ENCODE measurements at regions not wholly inside any gene's neighbourhood (a gene's known extent, or its start where the extent isn't known, plus 50 kb on each side); places are given as distances from the start of the nearest gene placed in this dataset.
"Not testable (repeated sequence)": the region's sequence is repeated elsewhere in the genome, so short reads cannot be mapped to it uniquely, and the experiment has no call there.

- Histone ChIP-seq H3K27me3 (ENCODE audit: insufficient read depth in 3 of 3, low read length in 2 of 3) (peaks cover 0 to 3% (median 0%) of the 10 kb centered on the region in 3 donors), H3K4me3 (no peak overlapping the region), H3K9me3 (peaks cover 3% of the 10 kb centered on the region), H3K4me1 (no peaks in the 10 kb centered on the region), H3K36me3 (ENCODE audit: insufficient read depth in 1 of 2, low read depth in 1 of 2) (no peaks in the 10 kb centered on the region), H3K27ac (no peak overlapping the region)
- ATAC-seq (no peak), DNase-seq (peak in 1 of 2 donors; percentile 19)
- 15 to 25% (median 19%) methylated on average over 16 of the region's 16 CpGs for WGBS, 3 donors
- no peak for TF ChIP-seq CTCF (IDR thresholded peaks at IDR 0.05)
- intact Hi-C loops (cut with DNase I) = no loop called here
Measured at GRCh38 chrX:1140236-1140681, 72.2 kb downstream of the CRLF2 start.

GRCh38 chrX:1139185-1139500, 73.3 kb downstream of the CRLF2 start:
- peak in 1 of 2 donors; percentile 8 for DNase-seq
- no peaks in the 10 kb centered on the region for H3K4me1 ChIP-seq

DNA sequence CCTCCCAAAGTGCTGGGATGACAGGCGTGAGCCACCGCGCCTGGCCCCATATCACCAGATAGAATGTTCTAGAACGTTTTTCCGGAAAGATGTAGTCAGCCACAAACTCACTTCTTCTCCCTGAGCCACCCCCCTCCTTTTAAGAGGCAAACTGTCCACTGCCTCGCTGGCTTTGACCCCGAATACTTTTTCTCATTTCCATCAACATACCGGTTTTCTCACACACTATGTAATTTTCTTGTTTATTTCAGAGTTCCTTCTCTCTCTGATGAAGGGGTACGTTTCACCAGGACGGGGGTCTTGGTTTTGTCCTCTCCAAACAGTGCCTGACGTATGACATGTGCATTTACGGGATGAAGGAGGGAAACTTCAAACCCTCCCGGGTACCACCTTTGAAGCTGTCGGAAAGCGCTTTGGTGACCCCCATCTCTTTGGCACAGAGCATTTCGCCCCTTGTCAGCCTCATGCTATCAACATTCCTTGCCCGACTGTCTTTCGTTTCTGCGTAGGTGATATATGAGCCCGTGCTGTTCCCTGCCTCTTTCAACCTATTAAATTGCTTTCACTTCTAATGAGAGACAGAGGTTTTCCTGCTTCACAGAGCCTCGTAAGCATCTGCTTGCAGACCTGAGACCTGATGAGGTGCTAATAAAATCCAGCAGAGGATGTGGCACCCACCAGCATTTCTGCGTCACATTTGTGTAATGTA, 73.8 kb downstream of the CRLF2 start:
- peaks cover 4% of the 10 kb centered on the region for H3K9me3 ChIP-seq
- peaks cover 0 to 3% (median 0%) of the 10 kb centered on the region in 3 donors for H3K27me3 ChIP-seq (ENCODE audit: insufficient read depth in 3 of 3, low read length in 2 of 3)
- H3K4me3 ChIP-seq = no peak overlapping the region
- no peaks in the 10 kb centered on the region for H3K4me1 ChIP-seq
- DNase-seq = peak in 1 of 2 donors; percentile 4
- intact Hi-C loops (cut with DNase I) = no loop called here
- H3K27ac ChIP-seq = no peak overlapping the region
- H3K36me3 ChIP-seq (ENCODE audit: insufficient read depth in 1 of 2, low read depth in 1 of 2) = no peaks in the 10 kb centered on the region
- no peak for TF ChIP-seq CTCF (IDR thresholded peaks at IDR 0.05)
- 53 to 63% (median 55%) methylated on average over 22 of the region's 22 CpGs for WGBS, 3 donors
- no peak for ATAC-seq

More at GRCh38 chrX:1139185-1139500, 73.3 kb downstream of the CRLF2 start:
- Histone ChIP-seq H3K9me3 (peaks cover 4% of the 10 kb centered on the region), H3K4me3 (no peak overlapping the region), H3K36me3 (ENCODE audit: insufficient read depth in 1 of 2, low read depth in 1 of 2) (no peaks in the 10 kb centered on the region), H3K27me3 (ENCODE audit: insufficient read depth in 3 of 3, low read length in 2 of 3) (peaks cover 0 to 3% (median 0%) of the 10 kb centered on the region in 3 donors), H3K27ac (no peak overlapping the region)
- intact Hi-C loops (cut with DNase I) = no loop called here
- no peak for ATAC-seq
- no peak for TF ChIP-seq CTCF (IDR thresholded peaks at IDR 0.05)
- WGBS, 3 donors = 78 to 82% (median 79%) methylated on average over 10 of the region's 10 CpGs

GRCh38 chrX:1137531-1137930, 74.9 kb downstream of the CRLF2 start:
- Histone ChIP-seq H3K4me1 (no peaks in the 10 kb centered on the region), H3K27me3 (ENCODE audit: insufficient read depth in 3 of 3, low read length in 2 of 3) (peaks cover 0 to 3% (median 0%) of the 10 kb centered on the region in 3 donors), H3K36me3 (ENCODE audit: insufficient read depth in 1 of 2, low read depth in 1 of 2) (no peaks in the 10 kb centered on the region), H3K27ac (no peak overlapping the region), H3K9me3 (peaks cover 4% of the 10 kb centered on the region), H3K4me3 (no peak overlapping the region)
- intact Hi-C loops (cut with DNase I) = no loop called here
- no peak for ATAC-seq
- TF ChIP-seq CTCF (IDR thresholded peaks at IDR 0.05) = no peak
- WGBS, 3 donors = 77 to 86% (median 84%) methylated on average over 10 of the region's 10 CpGs
- DNase-seq = peak in 1 of 2 donors; percentile 19

DNA sequence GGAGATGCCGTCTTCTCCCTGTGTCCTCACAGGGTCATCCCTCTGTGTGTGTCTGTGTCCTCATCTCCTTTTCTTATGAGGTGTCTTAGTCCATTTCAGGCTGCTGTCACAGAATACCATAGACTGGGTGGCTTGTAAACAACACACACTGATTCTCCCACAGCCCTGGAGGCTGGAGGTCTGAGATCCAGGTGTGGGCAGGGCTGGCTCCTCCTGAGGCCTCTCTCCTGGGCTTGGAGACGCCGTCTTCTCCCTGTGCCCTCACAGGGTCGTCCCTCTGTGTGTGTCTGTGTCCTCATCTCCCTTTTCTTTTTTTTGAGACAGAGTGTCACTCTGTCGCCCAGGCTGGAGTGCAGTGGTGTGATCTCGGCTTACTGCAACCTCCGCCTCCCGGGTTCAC, 75.9 kb downstream of the CRLF2 start:
- not testable (repeated sequence) for H3K4me1 ChIP-seq; H3K27me3 ChIP-seq (ENCODE audit: insufficient read depth in 3 of 3, low read length in 2 of 3)

More for the DNA sequence above, 75.9 kb downstream of the CRLF2 start:
- H3K4me3 ChIP-seq; intact Hi-C loops (cut with DNase I); DNase-seq; H3K9me3 ChIP-seq; H3K36me3 ChIP-seq (ENCODE audit: insufficient read depth in 1 of 2, low read depth in 1 of 2); H3K27ac ChIP-seq; ATAC-seq: not testable (repeated sequence)
- WGBS, 3 donors = 61 to 81% (median 79%) methylated on average over 4 to 8 of the region's 8 CpGs
